ENCODE measurements at regions not wholly inside any gene's neighbourhood (a gene's known extent, or its start where the extent isn't known, plus 50 kb on each side); places are given as distances from the start of the nearest gene placed in this dataset.
"Not testable (repeated sequence)": the region's sequence is repeated elsewhere in the genome, so short reads cannot be mapped to it uniquely, and the experiment has no call there.

- DNase-seq (ENCODE audit: low spot score) = not testable (repeated sequence)
These were observed 621.9 kb upstream of the ITGA1 start for GRCh38 chr5:52165806-52166205.

- no peak for DNase-seq (ENCODE audit: low spot score)
These were observed 614.6 kb upstream of the ITGA1 start for GRCh38 chr5:52173133-52173532.

DNA sequence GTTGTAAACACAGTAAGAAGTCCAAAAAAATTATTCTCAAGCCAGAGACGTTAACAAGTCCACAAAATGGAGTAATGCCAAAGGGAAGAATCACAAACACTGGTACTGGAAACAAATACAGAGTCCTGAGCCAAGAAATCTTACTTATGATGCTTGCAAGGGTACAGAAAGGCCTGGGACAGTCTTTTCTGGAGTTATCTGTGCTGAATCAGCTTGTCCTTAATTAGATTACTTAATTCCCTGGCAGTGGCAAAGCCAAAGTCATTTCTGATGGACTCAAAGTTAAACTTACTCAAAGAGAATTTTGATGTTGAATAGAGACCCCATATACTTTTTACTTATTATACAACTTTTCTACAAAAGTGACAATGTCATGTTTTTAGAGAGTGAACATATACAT, 610.5 kb upstream of the ITGA1 start:
- no peak for DNase-seq (ENCODE audit: low spot score)

DNA sequence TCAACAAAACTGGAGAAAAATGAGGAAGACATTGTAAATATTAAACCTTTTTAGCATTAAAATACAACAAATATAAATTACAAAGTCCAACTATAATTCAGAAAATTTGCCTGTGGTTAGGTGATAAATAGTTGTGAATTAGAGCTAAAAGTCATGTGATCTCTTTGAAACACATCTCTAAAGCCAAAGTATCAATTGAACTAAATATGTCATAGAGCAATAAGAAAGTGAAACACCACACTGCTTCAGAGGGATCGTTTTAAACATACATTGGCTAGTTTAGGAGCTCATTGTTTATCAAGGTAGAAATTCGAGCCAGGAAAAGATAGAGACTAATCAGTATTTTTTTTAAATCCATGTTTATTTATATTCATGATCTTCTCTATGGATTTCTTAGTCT, 606.3 kb upstream of the ITGA1 start:
- DNase-seq (ENCODE audit: low spot score) = no peak

GRCh38 chr5:52190737-52191136, 597.0 kb upstream of the ITGA1 start:
- no peak for DNase-seq (ENCODE audit: low spot score)

- no peak for DNase-seq (ENCODE audit: low spot score)
These were observed 587.9 kb upstream of the ITGA1 start for GRCh38 chr5:52199833-52200232.

DNA sequence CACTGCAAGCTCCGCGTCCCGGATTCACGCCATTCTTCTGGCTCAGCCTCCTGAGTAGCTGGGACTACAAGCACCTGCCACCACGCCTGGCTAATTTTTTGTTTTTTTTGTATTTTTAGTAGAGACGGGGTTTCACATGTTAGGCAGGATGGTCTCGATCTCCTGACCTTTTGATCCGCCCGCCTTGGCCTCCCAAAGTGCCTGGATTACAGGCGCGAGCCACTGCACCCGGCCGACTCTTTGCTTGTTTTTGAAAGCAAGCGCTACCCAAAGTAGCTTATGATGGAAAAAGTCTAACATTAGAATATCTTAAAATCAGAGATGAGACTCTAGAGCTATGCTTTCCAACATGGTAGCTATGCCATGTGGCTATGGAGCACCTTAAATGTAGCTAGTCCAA, 585.5 kb upstream of the ITGA1 start:
- no peak for DNase-seq (ENCODE audit: low spot score)

- no peak for DNase-seq (ENCODE audit: low spot score)
These were observed 583.4 kb upstream of the ITGA1 start for GRCh38 chr5:52204310-52204709.

All from AG08396 (cell line).